K562 (cell line): ENCODE measurements at regions not wholly inside any gene's neighbourhood (a gene's known extent, or its start where the extent isn't known, plus 50 kb on each side); places are given as distances from the start of the nearest gene placed in this dataset.

Experiments
- ATF6 ChIP-seq: sonication (generic); formaldehyde crosslinking; IDR thresholded peaks from 2 replicates; pipeline ENCODE4 v1.4.0; 2020; ENCODE audit warnings: mild to moderate bottlenecking, missing genetic modification reagents
- BACH1 ChIP-seq: fragments of 200-800 bp; sonication (Bioruptor generic); IDR thresholded peaks from 2 replicates; pipeline ENCODE4 v1.6.1; 2016; ENCODE audit warnings: missing genetic modification characterization, missing compliant biosample characterization
- CBFA2T3 ChIP-seq: fragments of 450-650 bp; IDR thresholded peaks from 2 replicates; pipeline ENCODE4 v1.6.1; 2017
- HNRNPH1 ChIP-seq: fragments of 200-400 bp; formaldehyde crosslinking; optimal IDR thresholded peaks from 2 replicates; pipeline ENCODE3; 2017; ENCODE audit warnings: low read depth, mild to moderate bottlenecking, low read length, moderate library complexity
- KDM4B ChIP-seq, 2 experiments: fragments of 450-650 bp in 1 of 2; sonication (generic) in 1 of 2; IDR thresholded peaks; 2 replicates each; pipeline ENCODE4 v1.6.1; 2016 to 2017; ENCODE audit warnings: borderline replicate concordance in 2 of 2, antibody characterized with exemption in 1 of 2, low read depth in 1 of 2, mild to moderate bottlenecking in 1 of 2
- MCM5 ChIP-seq: fragments of 450-650 bp; IDR thresholded peaks from 2 replicates; pipeline ENCODE4 v1.6.1; 2016; ENCODE audit warnings: low read depth
- MTA2 ChIP-seq: fragments of 450-650 bp; IDR thresholded peaks from 2 replicates; pipeline ENCODE4 v1.6.1; 2016; ENCODE audit warnings: low read depth
- NFIC ChIP-seq: fragments of 450-650 bp; IDR thresholded peaks from 2 replicates; pipeline ENCODE4 v1.6.1; 2017; ENCODE audit warnings: mild to moderate bottlenecking, inconsistent platforms
- NKRF ChIP-seq: fragments of 450-650 bp; IDR thresholded peaks from 2 replicates; pipeline ENCODE4 v1.6.1; 2016; ENCODE audit warnings: borderline replicate concordance
- NR2F6 ChIP-seq: fragments of 450-650 bp; formaldehyde crosslinking; IDR thresholded peaks from 2 replicates; pipeline ENCODE4 v1.4.0; 2020; ENCODE audit warnings: mild to moderate bottlenecking
- POLR2H ChIP-seq: IDR thresholded peaks from 2 replicates; pipeline ENCODE4 v1.6.1; 2016; ENCODE audit warnings: missing genetic modification characterization, low read depth, mild to moderate bottlenecking, control low read depth, missing compliant biosample characterization, moderate library complexity
- RNF2 ChIP-seq: sonication (generic); IDR thresholded peaks from 2 replicates; pipeline ENCODE4 v1.6.1; 2016
- SNIP1 ChIP-seq: fragments of 450-650 bp; IDR thresholded peaks from 2 replicates; pipeline ENCODE4 v1.7.1; 2017; ENCODE audit warnings: low read depth, mild to moderate bottlenecking
- SP1 ChIP-seq: sonication (generic); formaldehyde crosslinking; IDR thresholded peaks from 2 replicates; pipeline ENCODE4 v1.8.1; 2022; ENCODE audit warnings: mild to moderate bottlenecking, missing genetic modification reagents
- TBP ChIP-seq: optimal IDR thresholded peaks from 2 replicates; pipeline ENCODE3; 2011; ENCODE audit warnings: low read depth, low read length, improper control_type of control experiment
- TOE1 ChIP-seq, 2 experiments: fragments of 450-650 bp in 1 of 2; sonication (generic) in 1 of 2; formaldehyde crosslinking in 1 of 2; IDR thresholded peaks; 2 replicates each; pipeline versions ENCODE4 v1.7.1 to v1.8.0; 2016 to 2022; ENCODE audit warnings: borderline replicate concordance in 2 of 2, mild to moderate bottlenecking in 2 of 2, antibody characterized with exemption in 1 of 2, inconsistent platforms in 1 of 2, low read depth in 1 of 2, missing genetic modification reagents in 1 of 2, moderate library complexity in 1 of 2
- TRIM25 ChIP-seq: fragments of 450-650 bp; IDR thresholded peaks from 2 replicates; pipeline ENCODE4 v1.7.0; 2016; ENCODE audit warnings: borderline replicate concordance
- ZBTB12 ChIP-seq: fragments of 250-450 bp; sonication (Bioruptor Pico); IDR thresholded peaks from 2 replicates; pipeline ENCODE4 v1.4.0; 2020
- ZNF217 ChIP-seq: sonication (generic); formaldehyde crosslinking; IDR thresholded peaks from 2 replicates; pipeline ENCODE4 v1.8.0; 2022; ENCODE audit warnings: mild to moderate bottlenecking, missing genetic modification reagents
- ZNF384 ChIP-seq: IDR thresholded peaks from 2 replicates; pipeline ENCODE4 v1.6.1; 2012; ENCODE audit warnings: low read depth, low read length, improper control_type of control experiment
- ZNF436 ChIP-seq: fragments of 250-450, 450-650 bp; sonication (Bioruptor Pico); formaldehyde crosslinking; IDR thresholded peaks from 2 replicates; pipeline ENCODE4 v1.7.0; 2020; ENCODE audit warnings: mild to moderate bottlenecking
- ZNF584 ChIP-seq: fragments of 200-800 bp; sonication (Bioruptor generic); IDR thresholded peaks from 2 replicates; pipeline ENCODE4 v1.6.1; 2016; ENCODE audit warnings: low read depth, mild to moderate bottlenecking, missing genetic modification characterization, missing compliant biosample characterization
- ZSCAN32 ChIP-seq: fragments of 450-650 bp; formaldehyde crosslinking; IDR thresholded peaks from 2 replicates; pipeline ENCODE4 v1.4.0; 2020; ENCODE audit warnings: mild to moderate bottlenecking, moderate library complexity

GRCh38 chr21:17454315-17455027 is 58.4 kb upstream of the CXADR start (continued):
- peak; percentile 99 for TF ChIP-seq TBP
- TF ChIP-seq ZNF436 (CRISPR knock-in tag): no peak
- no peak for TF ChIP-seq MCM5
- TF ChIP-seq TOE1 (IDR thresholded peaks at IDR 0.05; ENCODE audit: borderline replicate concordance): no peak
- no peak for TF ChIP-seq TOE1 (CRISPR knock-in tag; IDR thresholded peaks at IDR 0.05; ENCODE audit: borderline replicate concordance, low read depth)
- no peak for TF ChIP-seq ZNF584 (CRISPR knock-in tag)
- TF ChIP-seq ZBTB12 (CRISPR knock-in tag): no peak
- peak; percentile 99 for TF ChIP-seq POLR2H
- no peak for TF ChIP-seq NKRF
- peak; percentile 63 for TF ChIP-seq CBFA2T3
- TF ChIP-seq SNIP1: no peak
- TF ChIP-seq SP1 (CRISPR knock-in tag): peak; percentile 46; the same call in 1 of the 2 replicates
- no peak for TF ChIP-seq HNRNPH1
- TF ChIP-seq NR2F6 (CRISPR knock-in tag): no peak
- TF ChIP-seq ZNF217 (CRISPR knock-in tag): no peak
- TF ChIP-seq BACH1 (tag): no peak; the same call in 1 of the 2 replicates
- peak; percentile 64; the same call in 1 of the 2 replicates for TF ChIP-seq RNF2
- no peak for TF ChIP-seq MTA2
- TF ChIP-seq ZSCAN32: no peak
- no peak for TF ChIP-seq ATF6 (CRISPR knock-in tag)
- 0 out of 2 replicates have a peak, but pooled peaks have one; percentile 8 for TF ChIP-seq ZNF384
- TF ChIP-seq TRIM25: no peak
- peak; percentile 62 for TF ChIP-seq NFIC
- no peak for TF ChIP-seq KDM4B (IDR thresholded peaks at IDR 0.05; ENCODE audit: borderline replicate concordance in 2 of 2, low read depth in 1 of 2)
